ENCODE measurements at regions not wholly inside any gene's neighbourhood (a gene's known extent, or its start where the extent isn't known, plus 50 kb on each side); places are given as distances from the start of the nearest gene placed in this dataset.
"Not testable (repeated sequence)": the region's sequence is repeated elsewhere in the genome, so short reads cannot be mapped to it uniquely, and the experiment has no call there.

- H3K79me2 ChIP-seq (ENCODE audit: insufficient read depth, low read length); H3F3A ChIP-seq (ENCODE audit: insufficient read depth); H3K9me3 ChIP-seq (ENCODE audit: insufficient read depth, low read length); H3K36me3 ChIP-seq (ENCODE audit: low read length); H3K4me2 ChIP-seq (ENCODE audit: low read depth, low read length, poor library complexity, severe bottlenecking); H2AFZ ChIP-seq (ENCODE audit: low read depth, low read length, severe bottlenecking); H3K9ac ChIP-seq (ENCODE audit: low read length); H4K20me1 ChIP-seq (ENCODE audit: low read depth, low read length); H3K4me3 ChIP-seq (ENCODE audit: insufficient read depth, low read length, poor library complexity, severe bottlenecking); H3K27ac ChIP-seq (ENCODE audit: low read depth, low read length); H3K27me3 ChIP-seq (ENCODE audit: low read length); H3K9me2 ChIP-seq (replicated peaks; ENCODE audit: insufficient read depth, low read length): not testable (repeated sequence)
Measured at GRCh38 chr9:63450836-63451235, 1834.2 kb downstream of the FOXD4L5 start.

DNA sequence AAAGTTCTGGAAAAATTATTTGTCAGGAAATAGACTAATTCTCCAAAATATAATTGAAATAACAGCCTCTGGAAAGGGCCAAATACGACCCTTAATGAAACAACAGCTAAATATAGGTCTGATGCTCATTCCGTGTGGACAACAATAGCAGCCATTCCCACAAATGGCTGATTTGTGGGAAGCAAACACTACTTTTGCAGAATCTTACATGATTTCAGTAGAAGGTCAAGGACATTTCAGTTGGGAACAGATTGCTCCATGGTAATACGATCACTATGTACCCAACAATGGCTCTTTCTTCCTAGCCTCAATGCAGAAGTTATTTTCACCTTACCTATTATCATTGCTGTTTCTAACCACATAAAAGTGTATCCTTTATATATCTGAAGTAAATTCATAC is 1859.9 kb downstream of the FOXD4L5 start:
- not testable (repeated sequence) for H3K9me3 ChIP-seq (ENCODE audit: insufficient read depth, low read length); H2AFZ ChIP-seq (ENCODE audit: low read depth, low read length, severe bottlenecking); H3K4me2 ChIP-seq (ENCODE audit: low read depth, low read length, poor library complexity, severe bottlenecking); H3K36me3 ChIP-seq (ENCODE audit: low read length); H3K27ac ChIP-seq (ENCODE audit: low read depth, low read length); H3K79me2 ChIP-seq (ENCODE audit: insufficient read depth, low read length); H3K4me3 ChIP-seq (ENCODE audit: insufficient read depth, low read length, poor library complexity, severe bottlenecking); H3K9me2 ChIP-seq (replicated peaks; ENCODE audit: insufficient read depth, low read length); H3F3A ChIP-seq (ENCODE audit: insufficient read depth); H3K27me3 ChIP-seq (ENCODE audit: low read length); H4K20me1 ChIP-seq (ENCODE audit: low read depth, low read length); H3K9ac ChIP-seq (ENCODE audit: low read length)

DNA sequence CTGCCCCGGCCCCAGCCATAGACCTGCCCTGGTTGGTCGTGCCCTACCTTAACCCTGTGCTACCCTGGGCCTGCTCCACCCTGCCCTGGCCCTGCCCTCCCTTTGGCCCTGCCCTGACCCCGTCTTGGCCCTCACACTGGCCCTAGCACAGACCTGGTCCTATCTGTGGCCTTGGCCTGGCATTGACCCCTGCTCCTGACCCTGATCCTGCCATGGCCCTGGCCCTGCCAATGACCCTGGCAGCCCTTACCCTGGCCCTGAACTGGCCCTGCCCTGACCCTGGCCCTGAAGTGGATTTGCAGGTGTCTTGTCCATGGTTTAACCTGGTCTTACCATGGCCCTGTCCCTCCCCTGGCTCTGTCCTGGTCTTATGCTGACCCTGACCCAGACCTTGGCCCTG is 1894.1 kb downstream of the FOXD4L5 start:
- not testable (repeated sequence) for H3K27me3 ChIP-seq (ENCODE audit: low read length); H3K36me3 ChIP-seq (ENCODE audit: low read length); H3K79me2 ChIP-seq (ENCODE audit: insufficient read depth, low read length); H2AFZ ChIP-seq (ENCODE audit: low read depth, low read length, severe bottlenecking); H3K27ac ChIP-seq (ENCODE audit: low read depth, low read length); H3K9me2 ChIP-seq (replicated peaks; ENCODE audit: insufficient read depth, low read length); H3K4me2 ChIP-seq (ENCODE audit: low read depth, low read length, poor library complexity, severe bottlenecking); H3F3A ChIP-seq (ENCODE audit: insufficient read depth); H4K20me1 ChIP-seq (ENCODE audit: low read depth, low read length); H3K9me3 ChIP-seq (ENCODE audit: insufficient read depth, low read length); H3K9ac ChIP-seq (ENCODE audit: low read length); H3K4me3 ChIP-seq (ENCODE audit: insufficient read depth, low read length, poor library complexity, severe bottlenecking)

GRCh38 chr9:63385479-63385878 is 1899.5 kb downstream of the FOXD4L5 start:
- H3K9me3 ChIP-seq (ENCODE audit: insufficient read depth, low read length); H4K20me1 ChIP-seq (ENCODE audit: low read depth, low read length); H3K4me3 ChIP-seq (ENCODE audit: insufficient read depth, low read length, poor library complexity, severe bottlenecking); H3K27ac ChIP-seq (ENCODE audit: low read depth, low read length); H3K9me2 ChIP-seq (replicated peaks; ENCODE audit: insufficient read depth, low read length); H3K79me2 ChIP-seq (ENCODE audit: insufficient read depth, low read length); H3F3A ChIP-seq (ENCODE audit: insufficient read depth); H3K27me3 ChIP-seq (ENCODE audit: low read length); H3K36me3 ChIP-seq (ENCODE audit: low read length); H3K9ac ChIP-seq (ENCODE audit: low read length); H3K4me2 ChIP-seq (ENCODE audit: low read depth, low read length, poor library complexity, severe bottlenecking); H2AFZ ChIP-seq (ENCODE audit: low read depth, low read length, severe bottlenecking): not testable (repeated sequence)

DNA sequence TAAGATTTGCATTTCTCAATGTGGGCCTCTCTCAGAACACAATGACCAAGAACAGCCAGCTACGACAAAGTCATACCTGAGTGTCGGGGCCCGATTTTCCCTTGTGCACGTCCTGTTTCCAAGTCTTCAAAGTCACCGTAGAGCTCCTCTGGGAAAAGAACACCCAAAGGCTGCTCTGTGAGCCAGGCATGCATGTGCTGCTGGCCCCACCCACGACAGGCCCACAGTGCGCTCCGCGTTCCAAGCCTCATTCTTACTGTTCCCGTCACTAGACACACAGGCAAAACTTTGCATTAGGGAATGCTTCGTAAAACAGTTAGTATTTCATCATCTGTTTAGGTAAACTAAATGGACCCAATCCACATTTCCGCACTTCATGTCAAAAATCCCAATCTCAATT is 1905.1 kb downstream of the FOXD4L5 start:
- H3K4me2 ChIP-seq (ENCODE audit: low read depth, low read length, poor library complexity, severe bottlenecking); H2AFZ ChIP-seq (ENCODE audit: low read depth, low read length, severe bottlenecking); H3K79me2 ChIP-seq (ENCODE audit: insufficient read depth, low read length); H3K27me3 ChIP-seq (ENCODE audit: low read length); H3K4me3 ChIP-seq (ENCODE audit: insufficient read depth, low read length, poor library complexity, severe bottlenecking); H3K9me3 ChIP-seq (ENCODE audit: insufficient read depth, low read length); H3K27ac ChIP-seq (ENCODE audit: low read depth, low read length); H3F3A ChIP-seq (ENCODE audit: insufficient read depth); H3K36me3 ChIP-seq (ENCODE audit: low read length); H3K9me2 ChIP-seq (replicated peaks; ENCODE audit: insufficient read depth, low read length); H3K9ac ChIP-seq (ENCODE audit: low read length); H4K20me1 ChIP-seq (ENCODE audit: low read depth, low read length): not testable (repeated sequence)

GRCh38 chr9:63354219-63354618 is 1930.8 kb downstream of the FOXD4L5 start:
- not testable (repeated sequence) for H3K36me3 ChIP-seq (ENCODE audit: low read length); H3K9me2 ChIP-seq (replicated peaks; ENCODE audit: insufficient read depth, low read length); H3K4me3 ChIP-seq (ENCODE audit: insufficient read depth, low read length, poor library complexity, severe bottlenecking); H3K9ac ChIP-seq (ENCODE audit: low read length); H3K9me3 ChIP-seq (ENCODE audit: insufficient read depth, low read length); H3K27me3 ChIP-seq (ENCODE audit: low read length); H3F3A ChIP-seq (ENCODE audit: insufficient read depth); H3K79me2 ChIP-seq (ENCODE audit: insufficient read depth, low read length); H4K20me1 ChIP-seq (ENCODE audit: low read depth, low read length); H2AFZ ChIP-seq (ENCODE audit: low read depth, low read length, severe bottlenecking)
- Histone ChIP-seq H3K27ac (ENCODE audit: low read depth, low read length) (peak overlapping the region; percentile 74), H3K4me2 (ENCODE audit: low read depth, low read length, poor library complexity, severe bottlenecking) (peak overlapping the region; percentile 58)

GRCh38 chr9:63347347-63347746 is 1937.7 kb downstream of the FOXD4L5 start:
- not testable (repeated sequence) for H4K20me1 ChIP-seq (ENCODE audit: low read depth, low read length); H3K36me3 ChIP-seq (ENCODE audit: low read length); H3F3A ChIP-seq (ENCODE audit: insufficient read depth); H3K27me3 ChIP-seq (ENCODE audit: low read length); H3K9ac ChIP-seq (ENCODE audit: low read length); H2AFZ ChIP-seq (ENCODE audit: low read depth, low read length, severe bottlenecking); H3K9me3 ChIP-seq (ENCODE audit: insufficient read depth, low read length); H3K9me2 ChIP-seq (replicated peaks; ENCODE audit: insufficient read depth, low read length); H3K79me2 ChIP-seq (ENCODE audit: insufficient read depth, low read length); H3K27ac ChIP-seq (ENCODE audit: low read depth, low read length); H3K4me3 ChIP-seq (ENCODE audit: insufficient read depth, low read length, poor library complexity, severe bottlenecking); H3K4me2 ChIP-seq (ENCODE audit: low read depth, low read length, poor library complexity, severe bottlenecking)

GRCh38 chr9:63346310-63347048 is 1938.5 kb downstream of the FOXD4L5 start:
- not testable (repeated sequence) for H3K9me2 ChIP-seq (replicated peaks; ENCODE audit: insufficient read depth, low read length); H3K27me3 ChIP-seq (ENCODE audit: low read length); H3K9me3 ChIP-seq (ENCODE audit: insufficient read depth, low read length); H3K36me3 ChIP-seq (ENCODE audit: low read length); H4K20me1 ChIP-seq (ENCODE audit: low read depth, low read length); H3K4me3 ChIP-seq (ENCODE audit: insufficient read depth, low read length, poor library complexity, severe bottlenecking); H3F3A ChIP-seq (ENCODE audit: insufficient read depth); H3K79me2 ChIP-seq (ENCODE audit: insufficient read depth, low read length)
- Histone ChIP-seq H3K9ac (ENCODE audit: low read length) (peak overlapping the region; percentile 26; the same call in 1 of the 2 replicates), H3K27ac (ENCODE audit: low read depth, low read length) (peak overlapping the region; percentile 47), H3K4me2 (ENCODE audit: low read depth, low read length, poor library complexity, severe bottlenecking) (peak overlapping the region; percentile 32), H2AFZ (ENCODE audit: low read depth, low read length, severe bottlenecking) (peak overlapping the region; percentile 28)
